HCT116 (cell line): ENCODE measurements at regions not wholly inside any gene's neighbourhood (a gene's known extent, or its start where the extent isn't known, plus 50 kb on each side); places are given as distances from the start of the nearest gene placed in this dataset.

Source experiments
- ATAC-seq: fragments of 200-7000 bp; cut with Tn5 transposase; 2 replicates; pipeline ENCODE4 v1.9.1; 2020; ENCODE audit warnings: mild to moderate bottlenecking, moderate library complexity
- BruUV-seq: library from RNA; stranded (reverse); fragments of 400-500 nt; replicated peaks from 2 replicates; lab custom pipeline; 2021; lab: Mats Ljungman, UMichigan
- CTCF ChIA-PET: fragments of 300-600 bp; sonication (Branson Sonifier 250); formaldehyde crosslinking; loops from one replicate; lab custom pipeline; 2021; ENCODE audit warnings: antibody characterized with exemption; lab: Charles Lee
- POLR2A ChIA-PET: fragments of 300-600, 350-600 bp; sonication (Branson Sonifier 250); formaldehyde crosslinking; loops from one replicate; lab custom pipeline; 2021; ENCODE audit warnings: antibody characterized with exemption; lab: Charles Lee
- RAD21 ChIA-PET, 2 experiments: fragments of 300-600 bp; sonication (Branson Sonifier 250); formaldehyde crosslinking; loops; one replicate each; lab custom pipeline; 2023; ENCODE audit warnings: low total read pairs in 2 of 2; ENCODE audit not compliant: uncharacterized antibody in 2 of 2, unreplicated experiment in 2 of 2, low non-redundant PET in 1 of 2; lab: Charles Lee
- DNase-seq: peaks from one replicate; pipeline ENCODE4 v3.0.0-alpha.2; 2010; ENCODE audit warnings: low read depth, low spot score
- H2AFZ ChIP-seq: fragments of 200-600 bp; shearing (Covaris generic), sonication (generic); 2 replicates; pipeline ENCODE4 v1.6.1; 2017; ENCODE audit warnings: low read depth, mixed run types, mixed read lengths, antibody characterized with exemption, low read length; ENCODE audit not compliant: poor library complexity, severe bottlenecking
- H3K27ac ChIP-seq: 2 replicates; pipeline ENCODE4 v1.5.1; 2012; ENCODE audit warnings: low read depth, low read length
- H3K27me3 ChIP-seq: fragments of 200-600 bp; sonication (generic); 2 replicates; pipeline ENCODE4 v1.6.1; 2016; ENCODE audit warnings: mixed run types, low read length, mixed read lengths; ENCODE audit not compliant: insufficient read depth
- H3K36me3 ChIP-seq, 2 experiments: fragments of 200-500 bp in 1 of 2; fragments of 200-600 bp in 1 of 2; sonication (Bioruptor generic) in 1 of 2; sonication (generic) in 1 of 2; 2 replicates each; pipeline versions ENCODE4 v1.5.1 to v1.6.1; 2014 to 2016; ENCODE audit warnings: low read length in 2 of 2, inconsistent platforms in 1 of 2, mixed read lengths in 1 of 2, mixed run types in 1 of 2; ENCODE audit not compliant: insufficient read depth in 2 of 2, control insufficient read depth in 1 of 2
- H3K4me1 ChIP-seq, 2 experiments: fragments of 200-600 bp in 1 of 2; sonication (generic) in 1 of 2; 2 replicates each; pipeline versions ENCODE4 v1.5.1 to v1.6.1; 2012 to 2017; ENCODE audit warnings: low read length in 2 of 2, inconsistent platforms in 1 of 2, mild to moderate bottlenecking in 1 of 2, mixed read lengths in 1 of 2, mixed run types in 1 of 2, moderate library complexity in 1 of 2; ENCODE audit not compliant: insufficient read depth in 2 of 2, control insufficient read depth in 1 of 2
- H3K4me2 ChIP-seq: fragments of 200-600 bp; sonication (generic); 2 replicates; pipeline ENCODE4 v1.6.1; 2017; ENCODE audit warnings: mixed run types, low read length, mixed read lengths
- H3K4me3 ChIP-seq, 2 experiments: fragments of 200-600 bp in 1 of 2; sonication (generic) in 1 of 2; replicated peaks in 1 of 2; 2 replicates each; pipeline ENCODE4 v1.5.1; 2011 to 2016; ENCODE audit warnings: low read length in 2 of 2, control low read depth in 1 of 2, low read depth in 1 of 2, mild to moderate bottlenecking in 1 of 2, mixed read lengths in 1 of 2, mixed run types in 1 of 2
- H3K79me2 ChIP-seq: fragments of 200-600 bp; sonication (generic); 2 replicates; pipeline ENCODE4 v1.6.1; 2017; ENCODE audit warnings: mild to moderate bottlenecking, mixed run types, low read length, moderate library complexity, mixed read lengths; ENCODE audit not compliant: insufficient read depth
- H3K9ac ChIP-seq: fragments of 200-600 bp; sonication (generic); 2 replicates; pipeline ENCODE4 v1.6.1; 2016; ENCODE audit warnings: low read length, mixed read lengths
- H3K9me2 ChIP-seq: fragments of 200-600 bp; sonication (generic), shearing (Covaris generic); 2 replicates; pipeline ENCODE4 v1.6.1; 2017; ENCODE audit warnings: mixed run types, mild to moderate bottlenecking, moderate library complexity; ENCODE audit not compliant: insufficient read depth
- H3K9me3 ChIP-seq, 2 experiments: fragments of 200-500 bp in 1 of 2; fragments of 200-600 bp in 1 of 2; sonication (Bioruptor generic) in 1 of 2; sonication (generic) in 1 of 2; 2 replicates each; pipeline ENCODE4 v1.6.1; 2014 to 2017; ENCODE audit warnings: low read length in 2 of 2, mixed read lengths in 2 of 2, inconsistent platforms in 1 of 2, low read depth in 1 of 2, mild to moderate bottlenecking in 1 of 2, mixed run types in 1 of 2, moderate library complexity in 1 of 2; ENCODE audit not compliant: control insufficient read depth in 1 of 2, insufficient read depth in 1 of 2
- H4K20me1 ChIP-seq: fragments of 200-600 bp; sonication (generic), shearing (Covaris generic); 2 replicates; pipeline ENCODE4 v1.6.1; 2017; ENCODE audit warnings: mixed run types, mild to moderate bottlenecking, moderate library complexity; ENCODE audit not compliant: insufficient read depth
- ATF3 ChIP-seq: IDR thresholded peaks from 2 replicates; pipeline ENCODE4 v1.6.1; 2012
- EGR1 ChIP-seq: IDR thresholded peaks from 2 replicates; pipeline ENCODE4 v1.6.1; 2012; ENCODE audit warnings: low read depth
- EZH2phosphoT487 ChIP-seq: fragments of 200-600 bp; IDR thresholded peaks from 2 replicates; pipeline ENCODE4 v1.6.1; 2018; ENCODE audit warnings: antibody characterized with exemption, borderline replicate concordance
- JUND ChIP-seq: IDR thresholded peaks from 2 replicates; pipeline ENCODE4 v1.6.1; 2012
- SIN3A ChIP-seq: IDR thresholded peaks from 2 replicates; pipeline ENCODE4 v1.6.1; 2012; ENCODE audit warnings: low read depth
- TCF7L2 ChIP-seq: IDR thresholded peaks from 2 replicates; pipeline ENCODE4 v1.7.0; 2011; ENCODE audit warnings: borderline replicate concordance, inconsistent platforms; ENCODE audit not compliant: insufficient read depth, insufficient read length; ENCODE audit errors: extremely low read depth
- YY1 ChIP-seq: IDR thresholded peaks from 2 replicates; pipeline ENCODE4 v1.6.1; 2011; ENCODE audit warnings: low read length, low read depth, moderate library complexity, mild to moderate bottlenecking; ENCODE audit not compliant: insufficient replicate concordance; ENCODE audit errors: extremely low read depth
- ZBTB33 ChIP-seq: IDR thresholded peaks from 2 replicates; pipeline ENCODE4 v1.6.1; 2011; ENCODE audit warnings: mild to moderate bottlenecking, low read length, moderate library complexity; ENCODE audit not compliant: insufficient replicate concordance; ENCODE audit errors: extremely low read depth
- intact Hi-C: fragments of 100-400 bp; cut with micrococcal nuclease; formaldehyde crosslinking; loops from 2 replicates; pipeline ENCODE4 v1.10.0; 2022

DNA sequence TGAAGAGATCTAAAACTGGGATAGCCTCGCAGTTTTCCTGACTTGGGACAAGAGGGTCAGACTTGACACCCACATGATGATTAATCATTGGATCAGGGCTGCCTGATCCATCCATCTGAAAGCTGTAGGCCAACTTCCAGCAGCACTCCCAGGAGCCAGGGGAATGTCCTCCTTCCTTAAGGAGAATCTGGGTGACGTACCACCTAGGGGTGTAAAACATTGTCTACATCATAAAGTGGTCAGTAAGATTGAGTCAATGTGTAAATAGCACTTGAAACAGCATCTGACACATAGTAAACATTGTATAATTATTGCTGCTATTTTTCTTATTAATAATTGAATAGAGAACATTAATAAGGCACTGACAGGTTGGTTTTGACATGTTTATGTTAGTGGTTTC lies 392.8 kb downstream of the JRKL start:
- peaks cover 0 to 3% of the 10 kb centered on the region in 2 experiments; a peak in 1 of 4 replicates for H3K9me3 ChIP-seq
- no peaks in the 10 kb centered on the region for H3K79me2 ChIP-seq
- H3K9me2 ChIP-seq: no peaks in the 10 kb centered on the region
- no peaks in the 10 kb centered on the region for H4K20me1 ChIP-seq
- DNase-seq: no peak
- ChIA-PET CTCF (no interaction called here), RAD21 (no interaction called here), POLR2A (no interaction called here)
- intact Hi-C loops: no loop called here
- no peak overlapping the region for H3K4me3 ChIP-seq
- no peaks in the 10 kb centered on the region for H3K27me3 ChIP-seq
- H3K4me1 ChIP-seq: no peaks in the 10 kb centered on the region
- no TSS peak for BruUV-seq
- no peak for ATAC-seq
- TF ChIP-seq SIN3A (no peak), ATF3 (no peak), EZH2phosphoT487 (no peak), ZBTB33 (no peak), YY1 (no peak), TCF7L2 (no peak)
- no peak overlapping the region for H2AFZ ChIP-seq
- H3K27ac ChIP-seq: no peak overlapping the region
- H3K9ac ChIP-seq: no peak overlapping the region
- H3K36me3 ChIP-seq: no peaks in the 10 kb centered on the region
- no peak overlapping the region for H3K4me2 ChIP-seq

DNA sequence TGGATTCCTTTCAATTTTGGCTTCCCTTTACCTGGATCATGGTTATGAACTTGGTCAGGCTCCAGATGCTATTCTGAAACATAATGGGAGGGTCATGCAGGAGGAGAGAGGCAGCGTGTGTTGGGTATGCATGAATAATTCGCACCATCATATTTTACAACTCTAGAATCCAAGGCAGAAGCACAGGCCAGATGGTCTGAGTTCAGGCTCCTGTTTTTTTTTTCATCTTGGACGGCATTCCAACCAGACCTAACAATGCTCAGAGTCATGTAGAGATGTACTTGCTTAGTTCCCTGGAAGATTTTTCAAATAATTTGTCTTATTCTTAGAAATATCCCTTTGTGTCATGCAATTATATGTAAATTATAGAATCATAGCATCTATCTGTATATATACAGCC lies 393.5 kb downstream of the JRKL start:
- Histone ChIP-seq H3K9me3 (no peaks in the 10 kb centered on the region; a peak in 1 of 4 replicates), H3K9me2 (no peaks in the 10 kb centered on the region), H3K4me3 (no peak overlapping the region), H3K27ac (no peak overlapping the region), H3K27me3 (no peaks in the 10 kb centered on the region), H4K20me1 (no peaks in the 10 kb centered on the region), H3K79me2 (no peaks in the 10 kb centered on the region), H3K9ac (no peak overlapping the region), H3K4me2 (no peak overlapping the region), H3K4me1 (no peaks in the 10 kb centered on the region), H3K36me3 (no peaks in the 10 kb centered on the region), H2AFZ (no peak overlapping the region)
- DNase-seq (no peak), ATAC-seq (no peak)
- RAD21 ChIA-PET: no interaction called here
- intact Hi-C loops: no loop called here
- no TSS peak for BruUV-seq
- POLR2A ChIA-PET: no interaction called here
- TF ChIP-seq JUND: no peak
- no peak for TF ChIP-seq EGR1
- CTCF ChIA-PET: no interaction called here
